Retinal pigment epithelial cell (primary cell): ENCODE measurements at regions not wholly inside any gene's neighbourhood (a gene's known extent, or its start where the extent isn't known, plus 50 kb on each side); places are given as distances from the start of the nearest gene placed in this dataset.
"Not testable (repeated sequence)": the region's sequence is repeated elsewhere in the genome, so short reads cannot be mapped to it uniquely, and the experiment has no call there.

Experiments used
- DNase-seq: peaks from one replicate; pipeline ENCODE4 v3.0.0-alpha.2; 2010; ENCODE audit warnings: low read depth
- H3K4me3 ChIP-seq: 2 replicates; pipeline ENCODE4 v1.5.1; 2011; ENCODE audit warnings: mild to moderate bottlenecking, low read length, control low read depth, moderate library complexity
- TF ChIP-seq, protein P1 (sequence below): conservative IDR thresholded peaks from 2 replicates; pipeline ENCODE4 v1.5.1; 2011; ENCODE audit warnings: low read depth, low read length, control low read depth, inconsistent platforms

DNA sequence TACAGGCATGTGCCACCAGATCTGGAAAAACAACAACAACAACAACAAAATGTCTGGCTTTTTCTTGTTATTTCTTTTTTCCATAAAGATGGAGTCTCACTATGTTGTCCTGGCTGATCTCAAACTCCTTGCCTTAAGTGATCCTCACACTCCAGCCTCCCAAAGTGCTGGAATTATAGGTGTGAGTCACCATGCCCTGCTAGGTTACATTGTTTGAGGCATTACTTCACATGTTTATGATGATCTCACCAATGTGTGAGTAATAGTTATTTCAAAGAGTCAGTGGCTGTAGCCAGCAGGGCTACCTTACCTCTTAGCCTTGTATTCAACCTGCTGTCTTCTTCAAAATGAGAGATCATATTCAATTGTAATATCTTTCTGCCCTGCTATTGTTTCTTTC, 445.7 kb downstream of the AMY1C start:
- TF ChIP-seq, protein P1, sequence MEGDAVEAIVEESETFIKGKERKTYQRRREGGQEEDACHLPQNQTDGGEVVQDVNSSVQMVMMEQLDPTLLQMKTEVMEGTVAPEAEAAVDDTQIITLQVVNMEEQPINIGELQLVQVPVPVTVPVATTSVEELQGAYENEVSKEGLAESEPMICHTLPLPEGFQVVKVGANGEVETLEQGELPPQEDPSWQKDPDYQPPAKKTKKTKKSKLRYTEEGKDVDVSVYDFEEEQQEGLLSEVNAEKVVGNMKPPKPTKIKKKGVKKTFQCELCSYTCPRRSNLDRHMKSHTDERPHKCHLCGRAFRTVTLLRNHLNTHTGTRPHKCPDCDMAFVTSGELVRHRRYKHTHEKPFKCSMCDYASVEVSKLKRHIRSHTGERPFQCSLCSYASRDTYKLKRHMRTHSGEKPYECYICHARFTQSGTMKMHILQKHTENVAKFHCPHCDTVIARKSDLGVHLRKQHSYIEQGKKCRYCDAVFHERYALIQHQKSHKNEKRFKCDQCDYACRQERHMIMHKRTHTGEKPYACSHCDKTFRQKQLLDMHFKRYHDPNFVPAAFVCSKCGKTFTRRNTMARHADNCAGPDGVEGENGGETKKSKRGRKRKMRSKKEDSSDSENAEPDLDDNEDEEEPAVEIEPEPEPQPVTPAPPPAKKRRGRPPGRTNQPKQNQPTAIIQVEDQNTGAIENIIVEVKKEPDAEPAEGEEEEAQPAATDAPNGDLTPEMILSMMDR: no peak
- DNase-seq: no peak
- H3K4me3 ChIP-seq: no peak overlapping the region

DNA sequence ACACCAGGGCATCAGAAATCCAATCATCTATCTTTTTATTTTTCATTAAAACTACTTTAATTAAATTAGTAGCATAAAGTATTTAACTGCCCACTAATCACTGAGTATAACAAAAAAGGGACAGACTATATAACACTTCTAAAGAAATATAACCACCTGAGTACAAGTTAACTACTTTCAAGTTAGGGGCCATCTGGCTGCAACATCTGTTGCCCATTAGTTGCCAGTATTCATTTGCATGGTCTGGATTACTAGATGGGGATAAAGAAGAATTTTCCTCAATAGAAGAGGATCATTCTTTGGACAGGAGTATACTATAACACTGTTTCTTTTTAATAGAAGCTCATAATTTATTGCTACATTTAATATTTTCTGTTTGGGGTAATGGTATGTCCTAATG, 446.4 kb downstream of the AMY1C start:
- H3K4me3 ChIP-seq: no peak overlapping the region
- TF ChIP-seq, protein P1: no peak
- DNase-seq: no peak

DNA sequence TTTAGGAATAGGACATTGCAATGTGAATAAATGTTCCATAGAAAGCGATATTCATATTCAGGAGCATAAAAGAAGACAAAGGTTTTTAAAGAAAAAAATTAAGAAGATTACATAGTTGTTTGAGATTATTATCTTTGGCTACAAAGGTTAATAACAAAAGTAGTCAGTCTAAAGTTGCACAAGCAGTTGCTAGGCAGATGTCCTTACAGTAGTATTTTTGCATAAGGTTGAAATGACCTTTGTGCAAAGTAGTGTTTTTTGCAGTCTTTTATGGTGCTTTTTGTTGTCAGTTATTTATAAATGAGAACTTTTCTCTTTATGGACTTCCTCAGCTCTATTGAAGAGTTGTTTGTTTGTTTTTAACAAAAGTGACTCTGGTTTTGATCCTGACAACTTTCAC, 447.8 kb downstream of the AMY1C start:
- DNase-seq: no peak
- H3K4me3 ChIP-seq: no peak overlapping the region
- TF ChIP-seq, protein P1: no peak

DNA sequence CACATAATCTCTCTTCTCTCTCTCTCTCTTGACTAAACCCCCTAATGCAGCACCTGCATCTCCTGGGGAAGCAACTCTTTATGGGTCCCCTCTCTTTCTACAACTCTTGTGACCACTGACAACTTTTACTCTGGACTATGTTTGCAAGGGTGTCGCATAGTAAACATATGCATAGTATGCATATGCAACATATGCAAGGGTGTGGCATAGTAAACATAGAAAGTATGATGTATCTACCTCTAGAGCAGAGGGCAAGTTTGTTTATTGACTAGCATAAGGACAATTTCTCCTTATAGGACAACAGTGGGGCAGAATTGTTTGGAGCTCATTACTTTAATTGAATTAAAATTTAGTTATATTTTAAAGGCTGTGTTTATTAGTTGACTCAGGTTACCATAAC, 462.5 kb downstream of the AMY1C start:
- TF ChIP-seq, protein P1: no peak
- no peak overlapping the region for H3K4me3 ChIP-seq
- no peak for DNase-seq

DNA sequence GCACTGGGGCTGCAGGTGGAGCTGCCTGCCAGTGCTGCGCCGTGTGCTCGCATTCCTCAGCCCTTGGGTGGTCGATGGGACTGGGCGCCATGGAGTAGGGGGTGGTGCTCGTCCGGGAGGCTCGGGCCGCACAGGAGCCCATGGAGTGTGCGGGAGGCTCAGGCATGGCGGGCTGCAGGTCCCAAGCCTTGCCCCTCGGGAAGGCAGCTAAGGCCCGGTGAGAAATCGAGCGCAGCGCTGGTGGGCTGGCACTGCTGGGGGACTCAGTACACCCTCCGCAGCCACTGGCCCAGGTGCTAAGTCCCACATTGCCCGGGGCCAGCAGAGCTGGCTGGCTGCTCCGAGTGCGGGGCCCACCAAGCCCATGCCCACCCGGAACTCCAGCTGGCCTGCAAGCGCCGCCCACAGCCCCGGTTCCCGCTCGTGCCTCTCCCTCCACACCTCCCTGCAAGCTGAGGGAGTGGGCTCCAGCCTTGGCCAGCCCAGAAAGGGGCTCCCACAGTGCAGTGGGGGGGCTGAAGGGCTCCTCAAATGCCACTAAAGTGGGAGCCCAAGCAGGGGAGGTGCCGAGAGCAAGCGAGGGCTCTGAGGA, 467.8 kb downstream of the AMY1C start:
- H3K4me3 ChIP-seq, DNase-seq: not testable (repeated sequence)

DNA sequence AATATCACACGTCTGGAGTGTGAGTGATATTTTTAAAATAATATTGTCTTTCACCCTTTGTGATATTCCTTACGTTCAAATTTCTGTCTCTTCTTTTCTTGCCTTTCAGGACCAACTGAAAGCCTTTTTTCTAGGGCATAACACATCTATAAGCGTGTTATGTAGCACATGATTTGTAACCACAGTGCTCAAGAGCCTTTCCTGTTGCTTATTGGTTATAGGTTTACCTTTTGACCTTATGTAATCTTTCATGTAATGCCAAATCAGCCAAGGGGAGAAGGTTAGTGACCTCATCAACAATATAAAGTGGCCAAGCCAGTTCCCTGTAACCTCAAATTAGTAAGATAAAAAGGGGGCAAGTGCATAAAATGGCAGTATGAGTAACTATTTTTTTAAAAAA, 480.2 kb downstream of the AMY1C start:
- no peak overlapping the region for H3K4me3 ChIP-seq
- no peak for DNase-seq
- TF ChIP-seq, protein P1: no peak

DNA sequence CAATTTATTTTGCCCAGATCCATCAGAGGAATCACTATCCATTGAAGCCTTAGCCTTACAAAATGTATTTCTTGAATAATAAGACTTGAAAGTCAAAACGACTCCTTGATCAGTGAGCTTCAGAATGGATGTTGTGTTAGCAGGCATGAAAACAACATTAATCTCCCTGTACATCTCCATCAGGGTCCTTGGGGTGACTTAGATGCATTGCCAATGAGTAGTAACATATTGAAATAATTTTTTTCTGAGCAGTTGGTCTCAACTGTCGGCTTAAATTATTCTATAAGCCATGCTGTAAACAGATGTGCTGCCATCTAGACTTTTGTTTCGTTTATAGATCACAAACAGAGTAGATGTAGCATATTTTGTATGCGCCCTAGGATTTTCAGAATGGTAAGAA, 482.0 kb downstream of the AMY1C start:
- no peak for DNase-seq
- TF ChIP-seq, protein P1: no peak
- no peak overlapping the region for H3K4me3 ChIP-seq

DNA sequence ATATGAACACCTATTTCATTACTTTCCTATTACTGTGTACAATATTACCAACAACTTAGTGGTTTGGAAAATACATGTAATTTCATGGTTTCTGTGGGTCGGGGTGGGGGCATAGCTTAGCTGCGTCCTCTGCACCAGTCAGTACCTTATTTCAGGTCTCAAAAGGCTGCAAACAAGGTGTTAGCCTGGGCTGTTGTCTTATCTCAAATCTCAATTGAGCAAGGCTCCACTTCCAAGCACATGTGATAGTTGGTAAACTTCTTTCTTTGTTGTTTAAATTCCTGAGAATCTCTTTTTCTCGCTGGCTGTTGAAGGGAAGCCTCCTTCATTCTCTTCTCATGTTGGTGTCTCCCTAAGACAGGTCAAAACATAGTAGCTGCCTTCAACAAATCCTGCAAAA, 485.4 kb downstream of the AMY1C start:
- H3K4me3 ChIP-seq: no peak overlapping the region
- DNase-seq: no peak
- TF ChIP-seq, protein P1: no peak
